ENCODE measurements at regions not wholly inside any gene's neighbourhood (a gene's known extent, or its start where the extent isn't known, plus 50 kb on each side); places are given as distances from the start of the nearest gene placed in this dataset.

DNA sequence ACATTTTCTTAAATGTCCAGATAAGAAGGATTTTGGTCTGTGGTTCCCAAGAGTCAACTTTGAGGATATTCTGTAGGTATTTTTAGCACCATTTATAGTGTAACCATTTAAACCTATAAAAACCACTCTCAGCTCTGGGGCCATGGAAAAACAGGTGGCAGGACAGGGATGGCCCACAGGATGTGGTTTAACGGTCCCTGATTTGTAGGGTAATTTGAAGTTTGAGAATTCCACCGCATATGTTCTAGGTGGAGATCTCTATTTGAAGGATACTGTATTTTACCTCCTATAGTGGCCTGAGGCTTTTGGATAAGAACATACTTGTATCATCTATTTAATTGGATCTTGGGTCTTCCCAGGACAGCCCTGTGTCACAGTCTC is 62.4 kb upstream of the IGLL5 start:
- TF ChIP-seq, protein P1, sequence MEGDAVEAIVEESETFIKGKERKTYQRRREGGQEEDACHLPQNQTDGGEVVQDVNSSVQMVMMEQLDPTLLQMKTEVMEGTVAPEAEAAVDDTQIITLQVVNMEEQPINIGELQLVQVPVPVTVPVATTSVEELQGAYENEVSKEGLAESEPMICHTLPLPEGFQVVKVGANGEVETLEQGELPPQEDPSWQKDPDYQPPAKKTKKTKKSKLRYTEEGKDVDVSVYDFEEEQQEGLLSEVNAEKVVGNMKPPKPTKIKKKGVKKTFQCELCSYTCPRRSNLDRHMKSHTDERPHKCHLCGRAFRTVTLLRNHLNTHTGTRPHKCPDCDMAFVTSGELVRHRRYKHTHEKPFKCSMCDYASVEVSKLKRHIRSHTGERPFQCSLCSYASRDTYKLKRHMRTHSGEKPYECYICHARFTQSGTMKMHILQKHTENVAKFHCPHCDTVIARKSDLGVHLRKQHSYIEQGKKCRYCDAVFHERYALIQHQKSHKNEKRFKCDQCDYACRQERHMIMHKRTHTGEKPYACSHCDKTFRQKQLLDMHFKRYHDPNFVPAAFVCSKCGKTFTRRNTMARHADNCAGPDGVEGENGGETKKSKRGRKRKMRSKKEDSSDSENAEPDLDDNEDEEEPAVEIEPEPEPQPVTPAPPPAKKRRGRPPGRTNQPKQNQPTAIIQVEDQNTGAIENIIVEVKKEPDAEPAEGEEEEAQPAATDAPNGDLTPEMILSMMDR (IDR thresholded peaks at IDR 0.05): no peak
- TF ChIP-seq EP300 (IDR thresholded peaks at IDR 0.05) (no peak), POLR2AphosphoS5 (IDR thresholded peaks at IDR 0.05) (no peak), POLR2A (IDR thresholded peaks at IDR 0.05) (no peak)

Data from gastroesophageal sphincter (tissue), 3 donors.